ENCODE measurements at regions not wholly inside any gene's neighbourhood (a gene's known extent, or its start where the extent isn't known, plus 50 kb on each side); places are given as distances from the start of the nearest gene placed in this dataset.

GRCh38 chr18:78557371-78557770 lies 422.2 kb upstream of the SALL3 start:
- H3K36me3 ChIP-seq (ENCODE audit: control insufficient read depth in 3 of 3, insufficient read depth in 3 of 3, low read length in 3 of 3), result no peaks in the 10 kb centered on the region
- H3K4me3 ChIP-seq (ENCODE audit: low read length in 3 of 3), result no peak overlapping the region
- no peak overlapping the region for H3K27ac ChIP-seq (ENCODE audit: low read depth, low read length)

GRCh38 chr18:78558101-78558810 lies 421.4 kb upstream of the SALL3 start:
- H3K9me3 ChIP-seq (ENCODE audit: control insufficient read depth in 3 of 3, low read length in 3 of 3), result peaks cover 6 to 8% (median 7%) of the 10 kb centered on the region in 3 donors
- no peak overlapping the region for H3K9ac ChIP-seq (ENCODE audit: low read depth in 1 of 3, low read length in 3 of 3)
- no peak overlapping the region for H3K4me3 ChIP-seq (ENCODE audit: low read length in 3 of 3)
- H3K36me3 ChIP-seq (ENCODE audit: control insufficient read depth in 3 of 3, insufficient read depth in 3 of 3, low read length in 3 of 3), result no peaks in the 10 kb centered on the region
- H3K27me3 ChIP-seq (ENCODE audit: control insufficient read depth in 3 of 3, insufficient read depth in 3 of 3, low read length in 3 of 3), result peaks cover 0 to 5% (median 0%) of the 10 kb centered on the region in 3 donors
- no peaks in the 10 kb centered on the region for H3K4me1 ChIP-seq (ENCODE audit: control insufficient read depth in 3 of 3, insufficient read depth in 3 of 3, low read length in 3 of 3)
- H3K27ac ChIP-seq (ENCODE audit: low read depth, low read length), result no peak overlapping the region

More at GRCh38 chr18:78557371-78557770, 422.2 kb upstream of the SALL3 start:
- Histone ChIP-seq H3K9ac (ENCODE audit: low read depth in 1 of 3, low read length in 3 of 3) (no peak overlapping the region), H3K9me3 (ENCODE audit: control insufficient read depth in 3 of 3, low read length in 3 of 3) (peaks cover 6 to 8% (median 7%) of the 10 kb centered on the region in 3 donors), H3K27me3 (ENCODE audit: control insufficient read depth in 3 of 3, insufficient read depth in 3 of 3, low read length in 3 of 3) (peaks cover 0 to 5% (median 0%) of the 10 kb centered on the region in 3 donors), H3K4me1 (ENCODE audit: control insufficient read depth in 3 of 3, insufficient read depth in 3 of 3, low read length in 3 of 3) (no peaks in the 10 kb centered on the region)

GRCh38 chr18:78558948-78559347 lies 420.7 kb upstream of the SALL3 start:
- Histone ChIP-seq H3K27ac (ENCODE audit: low read depth, low read length) (no peak overlapping the region), H3K4me1 (ENCODE audit: control insufficient read depth in 3 of 3, insufficient read depth in 3 of 3, low read length in 3 of 3) (no peaks in the 10 kb centered on the region), H3K9me3 (ENCODE audit: control insufficient read depth in 3 of 3, low read length in 3 of 3) (peaks cover 6 to 8% (median 7%) of the 10 kb centered on the region in 3 donors)

GRCh38 chr18:78559584-78559983 lies 420.0 kb upstream of the SALL3 start:
- Histone ChIP-seq H3K4me3 (ENCODE audit: low read length in 3 of 3) (no peak overlapping the region), H3K9ac (ENCODE audit: low read depth in 1 of 3, low read length in 3 of 3) (no peak overlapping the region), H3K9me3 (ENCODE audit: control insufficient read depth in 3 of 3, low read length in 3 of 3) (peaks cover under 1 to 8% (median 7%) of the 10 kb centered on the region in 3 donors), H3K36me3 (ENCODE audit: control insufficient read depth in 3 of 3, insufficient read depth in 3 of 3, low read length in 3 of 3) (no peaks in the 10 kb centered on the region), H3K27me3 (ENCODE audit: control insufficient read depth in 3 of 3, insufficient read depth in 3 of 3, low read length in 3 of 3) (peaks cover 0 to 5% (median 0%) of the 10 kb centered on the region in 3 donors), H3K4me1 (ENCODE audit: control insufficient read depth in 3 of 3, insufficient read depth in 3 of 3, low read length in 3 of 3) (no peaks in the 10 kb centered on the region), H3K27ac (ENCODE audit: low read depth, low read length) (no peak overlapping the region)

More at GRCh38 chr18:78558948-78559347, 420.7 kb upstream of the SALL3 start:
- Histone ChIP-seq H3K36me3 (ENCODE audit: control insufficient read depth in 3 of 3, insufficient read depth in 3 of 3, low read length in 3 of 3) (no peaks in the 10 kb centered on the region), H3K27me3 (ENCODE audit: control insufficient read depth in 3 of 3, insufficient read depth in 3 of 3, low read length in 3 of 3) (peaks cover 0 to 5% (median 0%) of the 10 kb centered on the region in 3 donors), H3K4me3 (ENCODE audit: low read length in 3 of 3) (no peak overlapping the region), H3K9ac (ENCODE audit: low read depth in 1 of 3, low read length in 3 of 3) (no peak overlapping the region)

- Histone ChIP-seq H3K4me1 (ENCODE audit: control insufficient read depth in 3 of 3, insufficient read depth in 3 of 3, low read length in 3 of 3) (no peaks in the 10 kb centered on the region), H3K4me3 (ENCODE audit: low read length in 3 of 3) (no peak overlapping the region), H3K27me3 (ENCODE audit: control insufficient read depth in 3 of 3, insufficient read depth in 3 of 3, low read length in 3 of 3) (peaks cover 0 to 9% (median 4%) of the 10 kb centered on the region in 3 donors), H3K27ac (ENCODE audit: low read depth, low read length) (no peak overlapping the region), H3K36me3 (ENCODE audit: control insufficient read depth in 3 of 3, insufficient read depth in 3 of 3, low read length in 3 of 3) (no peaks in the 10 kb centered on the region), H3K9ac (ENCODE audit: low read depth in 1 of 3, low read length in 3 of 3) (no peak overlapping the region), H3K9me3 (ENCODE audit: control insufficient read depth in 3 of 3, low read length in 3 of 3) (peaks cover 0 to 5% (median 0%) of the 10 kb centered on the region in 3 donors)
These were observed 417.7 kb upstream of the SALL3 start for GRCh38 chr18:78561757-78562510.

- H3K27ac ChIP-seq (ENCODE audit: low read depth, low read length), result no peak overlapping the region
- H3K4me3 ChIP-seq (ENCODE audit: low read length in 3 of 3), result no peak overlapping the region
- no peaks in the 10 kb centered on the region for H3K4me1 ChIP-seq (ENCODE audit: control insufficient read depth in 3 of 3, insufficient read depth in 3 of 3, low read length in 3 of 3)
- H3K36me3 ChIP-seq (ENCODE audit: control insufficient read depth in 3 of 3, insufficient read depth in 3 of 3, low read length in 3 of 3), result no peaks in the 10 kb centered on the region
- H3K9ac ChIP-seq (ENCODE audit: low read depth in 1 of 3, low read length in 3 of 3), result no peak overlapping the region
- H3K27me3 ChIP-seq (ENCODE audit: control insufficient read depth in 3 of 3, insufficient read depth in 3 of 3, low read length in 3 of 3), result peaks cover 0 to 9% (median 4%) of the 10 kb centered on the region in 3 donors
- H3K9me3 ChIP-seq (ENCODE audit: control insufficient read depth in 3 of 3, low read length in 3 of 3), result peaks cover 0 to 5% (median 0%) of the 10 kb centered on the region in 3 donors
These were observed 417.1 kb upstream of the SALL3 start for GRCh38 chr18:78562531-78562961.

GRCh38 chr18:78563110-78563509 lies 416.5 kb upstream of the SALL3 start:
- Histone ChIP-seq H3K27ac (ENCODE audit: low read depth, low read length) (no peak overlapping the region), H3K4me1 (ENCODE audit: control insufficient read depth in 3 of 3, insufficient read depth in 3 of 3, low read length in 3 of 3) (no peaks in the 10 kb centered on the region), H3K9ac (ENCODE audit: low read depth in 1 of 3, low read length in 3 of 3) (no peak overlapping the region), H3K9me3 (ENCODE audit: control insufficient read depth in 3 of 3, low read length in 3 of 3) (peaks cover 0 to 5% (median 0%) of the 10 kb centered on the region in 3 donors), H3K36me3 (ENCODE audit: control insufficient read depth in 3 of 3, insufficient read depth in 3 of 3, low read length in 3 of 3) (no peaks in the 10 kb centered on the region), H3K4me3 (ENCODE audit: low read length in 3 of 3) (no peak overlapping the region), H3K27me3 (ENCODE audit: control insufficient read depth in 3 of 3, insufficient read depth in 3 of 3, low read length in 3 of 3) (peaks cover 0 to 9% (median 4%) of the 10 kb centered on the region in 3 donors)

- Histone ChIP-seq H3K4me3 (ENCODE audit: low read length in 3 of 3) (no peak overlapping the region), H3K27ac (ENCODE audit: low read depth, low read length) (no peak overlapping the region), H3K36me3 (ENCODE audit: control insufficient read depth in 3 of 3, insufficient read depth in 3 of 3, low read length in 3 of 3) (no peaks in the 10 kb centered on the region), H3K27me3 (ENCODE audit: control insufficient read depth in 3 of 3, insufficient read depth in 3 of 3, low read length in 3 of 3) (peaks cover 0 to 9% (median 4%) of the 10 kb centered on the region in 3 donors), H3K9ac (ENCODE audit: low read depth in 1 of 3, low read length in 3 of 3) (no peak overlapping the region), H3K4me1 (ENCODE audit: control insufficient read depth in 3 of 3, insufficient read depth in 3 of 3, low read length in 3 of 3) (no peaks in the 10 kb centered on the region), H3K9me3 (ENCODE audit: control insufficient read depth in 3 of 3, low read length in 3 of 3) (peaks cover 0 to 5% (median 0%) of the 10 kb centered on the region in 3 donors)
These were observed 415.6 kb upstream of the SALL3 start for GRCh38 chr18:78564030-78564429.

- Histone ChIP-seq H3K27me3 (ENCODE audit: control insufficient read depth in 3 of 3, insufficient read depth in 3 of 3, low read length in 3 of 3) (peaks cover 0 to 9% (median 4%) of the 10 kb centered on the region in 3 donors), H3K4me1 (ENCODE audit: control insufficient read depth in 3 of 3, insufficient read depth in 3 of 3, low read length in 3 of 3) (no peaks in the 10 kb centered on the region), H3K9ac (ENCODE audit: low read depth in 1 of 3, low read length in 3 of 3) (no peak overlapping the region), H3K4me3 (ENCODE audit: low read length in 3 of 3) (no peak overlapping the region), H3K36me3 (ENCODE audit: control insufficient read depth in 3 of 3, insufficient read depth in 3 of 3, low read length in 3 of 3) (no peaks in the 10 kb centered on the region), H3K9me3 (ENCODE audit: control insufficient read depth in 3 of 3, low read length in 3 of 3) (peaks cover 0 to 4% (median 0%) of the 10 kb centered on the region in 3 donors), H3K27ac (ENCODE audit: low read depth, low read length) (no peak overlapping the region)
These were observed 415.1 kb upstream of the SALL3 start for GRCh38 chr18:78564518-78564917.

- peaks cover 0 to 9% (median 4%) of the 10 kb centered on the region in 3 donors for H3K27me3 ChIP-seq (ENCODE audit: control insufficient read depth in 3 of 3, insufficient read depth in 3 of 3, low read length in 3 of 3)
- no peak overlapping the region for H3K4me3 ChIP-seq (ENCODE audit: low read length in 3 of 3)
- H3K36me3 ChIP-seq (ENCODE audit: control insufficient read depth in 3 of 3, insufficient read depth in 3 of 3, low read length in 3 of 3), result no peaks in the 10 kb centered on the region
- H3K9me3 ChIP-seq (ENCODE audit: control insufficient read depth in 3 of 3, low read length in 3 of 3), result peaks cover 0 to 4% (median 0%) of the 10 kb centered on the region in 3 donors
- H3K4me1 ChIP-seq (ENCODE audit: control insufficient read depth in 3 of 3, insufficient read depth in 3 of 3, low read length in 3 of 3), result no peaks in the 10 kb centered on the region
- no peak overlapping the region for H3K9ac ChIP-seq (ENCODE audit: low read depth in 1 of 3, low read length in 3 of 3)
- no peak overlapping the region for H3K27ac ChIP-seq (ENCODE audit: low read depth, low read length)
These were observed 414.4 kb upstream of the SALL3 start for GRCh38 chr18:78565240-78565639.
